NT2/D1 (cell line): ENCODE measurements at regions not wholly inside any gene's neighbourhood (a gene's known extent, or its start where the extent isn't known, plus 50 kb on each side); places are given as distances from the start of the nearest gene placed in this dataset.

Source experiments
- YY1 ChIP-seq: IDR thresholded peaks from 2 replicates; pipeline ENCODE4 v1.6.1; 2011; ENCODE audit not compliant: insufficient read length, insufficient read depth
- ZNF274 ChIP-seq: IDR thresholded peaks from 2 replicates; pipeline ENCODE4 v1.6.1; 2011; ENCODE audit warnings: mild to moderate bottlenecking, low read depth, low read length

DNA sequence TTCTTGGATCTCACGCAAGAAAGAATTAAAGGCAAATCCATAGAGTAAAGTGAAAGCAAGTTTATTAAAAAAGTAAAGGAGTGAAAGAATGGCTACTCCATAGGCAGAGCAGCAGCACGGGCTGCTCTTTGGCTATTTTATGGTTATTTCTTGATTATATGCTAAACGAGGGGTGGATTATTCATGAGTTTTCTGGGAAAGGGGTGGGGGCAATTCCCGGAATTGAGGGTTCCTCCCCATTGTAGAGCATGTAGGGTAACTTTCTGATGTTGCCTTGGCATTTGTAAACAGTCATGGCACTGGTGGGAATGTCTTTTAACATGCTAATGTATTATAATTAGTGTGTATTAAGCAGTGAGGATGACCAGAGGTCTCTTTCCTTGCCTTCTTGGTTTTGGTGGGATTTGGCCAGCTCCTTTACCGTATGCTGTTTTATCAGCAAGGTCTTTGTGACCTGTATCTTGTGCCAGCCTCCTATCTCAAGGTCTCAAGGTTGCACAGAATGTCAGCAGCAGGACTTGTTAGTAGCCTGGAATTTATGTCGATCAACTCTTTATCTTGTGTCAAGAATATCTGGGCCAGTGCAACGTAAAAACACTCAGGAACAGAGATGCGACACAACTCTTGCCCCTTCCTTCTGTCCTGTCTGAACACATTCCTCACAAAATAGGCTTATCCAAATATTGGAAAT, 931.4 kb downstream of the QKI start:
- TF ChIP-seq ZNF274 (no peak), YY1 (no peak)
